Mesothelial cell of epicardium (in vitro differentiated cells): ENCODE measurements at regions not wholly inside any gene's neighbourhood (a gene's known extent, or its start where the extent isn't known, plus 50 kb on each side); places are given as distances from the start of the nearest gene placed in this dataset.
"Not testable (repeated sequence)": the region's sequence is repeated elsewhere in the genome, so short reads cannot be mapped to it uniquely, and the experiment has no call there.

Source experiments
- DNase-seq, 2 experiments: peaks; one replicate each; pipeline ENCODE4 v3.0.0; 2021; ENCODE audit warnings: low spot score in 2 of 2; ENCODE audit not compliant: unreplicated experiment in 2 of 2
- H3K27ac Mint-ChIP-seq: 2 replicates; pipeline ENCODE4 v1.8.0; 2021; ENCODE audit warnings: mixed read lengths
- H3K27me3 Mint-ChIP-seq: 2 replicates; pipeline ENCODE4 v1.8.0; 2021; ENCODE audit warnings: low read depth, mixed read lengths
- H3K36me3 Mint-ChIP-seq: 2 replicates; pipeline ENCODE4 v1.8.0; 2021; ENCODE audit warnings: mixed read lengths
- H3K4me1 Mint-ChIP-seq: 2 replicates; pipeline ENCODE4 v1.8.0; 2021; ENCODE audit warnings: mixed read lengths
- H3K4me3 Mint-ChIP-seq: 2 replicates; pipeline ENCODE4 v1.8.0; 2021; ENCODE audit warnings: mild to moderate bottlenecking, moderate library complexity, mixed read lengths
- H3K9me3 Mint-ChIP-seq: 2 replicates; pipeline ENCODE4 v1.8.0; 2021; ENCODE audit warnings: mixed read lengths
- TF ChIP-seq, protein P1 (sequence below): fragments of 200-600 bp; sonication (generic); IDR thresholded peaks from one replicate; pipeline ENCODE4 v1.5.0; 2021; ENCODE audit warnings: antibody characterized with exemption; ENCODE audit not compliant: unreplicated experiment

DNA sequence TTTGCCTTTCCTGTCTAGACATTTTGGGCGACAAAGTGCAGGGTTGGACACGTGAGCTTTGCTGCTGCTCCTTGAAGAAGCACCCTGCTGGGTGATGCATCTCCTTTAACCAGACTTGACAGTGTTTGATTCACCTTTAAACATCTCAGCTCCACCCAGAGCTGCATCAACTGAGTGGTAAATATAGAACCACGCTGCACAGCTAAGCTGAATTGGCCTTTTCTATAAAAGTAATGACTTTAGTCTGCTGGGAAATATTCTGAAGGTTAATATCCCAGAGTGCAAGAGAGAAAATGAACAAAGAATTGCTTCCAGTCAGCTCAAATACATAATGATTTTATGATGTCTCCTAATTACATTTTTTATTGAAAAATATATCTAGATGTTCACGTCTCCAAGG, 264.3 kb upstream of the ADCY2 start:
- no peaks in the 10 kb centered on the region for H3K36me3 Mint-ChIP-seq
- no peaks in the 10 kb centered on the region for H3K27me3 Mint-ChIP-seq
- H3K4me3 Mint-ChIP-seq = no peak overlapping the region
- peaks cover 24% of the 10 kb centered on the region for H3K9me3 Mint-ChIP-seq
- no peak overlapping the region for H3K27ac Mint-ChIP-seq
- DNase-seq = no peak
- TF ChIP-seq, protein P1, sequence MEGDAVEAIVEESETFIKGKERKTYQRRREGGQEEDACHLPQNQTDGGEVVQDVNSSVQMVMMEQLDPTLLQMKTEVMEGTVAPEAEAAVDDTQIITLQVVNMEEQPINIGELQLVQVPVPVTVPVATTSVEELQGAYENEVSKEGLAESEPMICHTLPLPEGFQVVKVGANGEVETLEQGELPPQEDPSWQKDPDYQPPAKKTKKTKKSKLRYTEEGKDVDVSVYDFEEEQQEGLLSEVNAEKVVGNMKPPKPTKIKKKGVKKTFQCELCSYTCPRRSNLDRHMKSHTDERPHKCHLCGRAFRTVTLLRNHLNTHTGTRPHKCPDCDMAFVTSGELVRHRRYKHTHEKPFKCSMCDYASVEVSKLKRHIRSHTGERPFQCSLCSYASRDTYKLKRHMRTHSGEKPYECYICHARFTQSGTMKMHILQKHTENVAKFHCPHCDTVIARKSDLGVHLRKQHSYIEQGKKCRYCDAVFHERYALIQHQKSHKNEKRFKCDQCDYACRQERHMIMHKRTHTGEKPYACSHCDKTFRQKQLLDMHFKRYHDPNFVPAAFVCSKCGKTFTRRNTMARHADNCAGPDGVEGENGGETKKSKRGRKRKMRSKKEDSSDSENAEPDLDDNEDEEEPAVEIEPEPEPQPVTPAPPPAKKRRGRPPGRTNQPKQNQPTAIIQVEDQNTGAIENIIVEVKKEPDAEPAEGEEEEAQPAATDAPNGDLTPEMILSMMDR = no peak
- no peaks in the 10 kb centered on the region for H3K4me1 Mint-ChIP-seq

DNA sequence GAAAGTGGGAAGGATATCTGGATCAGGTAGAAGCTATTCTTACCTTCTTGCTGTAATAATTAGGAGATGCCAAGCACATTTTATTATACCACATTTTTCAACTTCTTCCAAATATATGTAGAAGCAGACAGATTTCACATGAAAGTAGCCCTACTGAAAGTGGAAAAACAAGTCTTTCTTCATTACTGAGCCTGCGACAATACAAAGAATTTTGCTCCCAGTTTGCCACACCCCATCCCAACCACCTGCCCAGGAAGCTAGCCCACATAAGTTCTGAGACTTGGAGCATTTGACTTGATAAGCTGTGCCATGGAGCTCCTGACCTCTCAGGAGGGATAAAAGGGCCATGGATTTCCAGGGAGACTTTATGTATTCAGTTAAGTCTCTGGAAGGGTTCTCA, 249.1 kb upstream of the ADCY2 start:
- Mint-ChIP-seq H3K27me3 (no peaks in the 10 kb centered on the region), H3K4me1 (peaks cover 20% of the 10 kb centered on the region), H3K36me3 (no peaks in the 10 kb centered on the region), H3K9me3 (no peaks in the 10 kb centered on the region), H3K27ac (peak overlapping the region; percentile 92), H3K4me3 (no peak overlapping the region)
- no peak for DNase-seq
- TF ChIP-seq, protein P1 = no peak

DNA sequence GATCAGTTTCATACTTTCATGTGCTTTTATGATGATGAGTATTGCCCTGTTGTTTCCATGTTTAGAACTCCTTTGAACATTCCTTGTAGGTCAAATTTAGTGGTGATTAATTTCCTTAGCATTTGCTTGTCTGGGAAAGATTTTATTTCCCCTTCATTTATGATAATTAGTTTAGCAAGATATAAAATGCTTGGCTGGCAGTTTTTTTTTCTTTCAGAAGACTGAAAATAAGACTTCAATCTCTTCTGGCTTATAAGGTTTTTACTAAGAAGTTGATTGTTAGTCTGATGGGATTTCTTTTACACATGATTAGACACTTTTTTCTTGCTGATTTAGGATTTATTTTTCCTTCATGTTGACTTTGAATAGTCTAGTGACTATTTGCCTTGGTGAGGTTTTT, 238.9 kb upstream of the ADCY2 start:
- peaks cover 64% of the 10 kb centered on the region for H3K9me3 Mint-ChIP-seq
- H3K27me3 Mint-ChIP-seq = no peaks in the 10 kb centered on the region
- no peak overlapping the region for H3K27ac Mint-ChIP-seq
- no peak overlapping the region for H3K4me3 Mint-ChIP-seq
- H3K36me3 Mint-ChIP-seq = no peaks in the 10 kb centered on the region
- TF ChIP-seq, protein P1 = no peak
- no peaks in the 10 kb centered on the region for H3K4me1 Mint-ChIP-seq
- no peak for DNase-seq

DNA sequence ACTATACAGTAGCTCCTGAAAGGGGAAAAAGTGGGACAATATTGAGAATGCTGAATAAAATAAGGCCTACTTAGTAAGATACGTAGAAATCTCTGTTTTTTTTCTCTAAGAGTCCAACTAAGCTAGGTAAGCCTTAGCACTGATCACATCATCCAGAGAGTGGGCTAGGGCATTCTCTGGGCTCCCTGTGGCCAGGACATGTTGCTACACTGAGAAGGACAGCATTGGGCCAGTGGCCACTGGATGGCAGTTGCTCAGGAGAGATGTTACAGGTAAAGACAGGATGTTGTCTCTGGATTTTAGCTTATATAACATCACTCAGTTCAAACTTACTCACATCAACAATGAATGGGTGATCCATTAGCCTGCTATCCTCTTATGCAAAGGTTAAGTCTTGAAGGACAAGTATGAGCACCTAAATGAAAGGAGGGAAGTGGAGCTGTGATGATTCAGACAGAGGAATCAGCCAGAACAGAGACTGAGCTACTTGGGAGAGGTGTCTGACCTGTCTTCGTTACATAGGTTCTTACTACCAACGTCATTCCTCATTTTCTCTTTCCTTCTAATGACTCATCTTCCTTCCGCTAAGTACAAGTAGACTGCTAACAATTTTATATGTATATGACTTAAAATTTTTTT, 226.6 kb upstream of the ADCY2 start:
- DNase-seq = no peak
- Mint-ChIP-seq H3K4me3 (no peak overlapping the region), H3K9me3 (peaks cover 4% of the 10 kb centered on the region), H3K27me3 (no peaks in the 10 kb centered on the region), H3K27ac (no peak overlapping the region), H3K36me3 (peaks cover 3% of the 10 kb centered on the region), H3K4me1 (peaks cover 1% of the 10 kb centered on the region)
- TF ChIP-seq, protein P1 = no peak

DNA sequence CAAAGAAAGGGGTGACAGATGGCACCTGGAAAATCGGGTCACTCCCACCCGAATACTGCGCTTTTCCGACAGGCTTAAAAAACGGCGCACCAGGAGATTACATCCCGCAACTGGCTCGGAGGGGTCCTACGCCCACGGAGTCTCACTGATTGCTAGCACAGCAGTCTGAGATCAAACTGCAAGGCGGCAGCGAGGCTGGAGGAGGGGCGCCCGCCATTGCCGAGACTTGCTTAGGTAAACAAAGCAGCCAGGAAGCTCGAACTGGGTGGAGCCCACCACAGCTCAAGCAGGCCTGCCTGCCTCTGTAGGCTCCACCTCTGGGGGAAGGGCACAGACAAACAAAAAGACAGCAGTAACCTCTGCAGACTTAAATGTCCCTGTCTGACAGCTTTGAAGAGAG, 225.2 kb upstream of the ADCY2 start:
- not testable (repeated sequence) for H3K4me1 Mint-ChIP-seq, H3K27me3 Mint-ChIP-seq, H3K27ac Mint-ChIP-seq, H3K9me3 Mint-ChIP-seq, DNase-seq, H3K36me3 Mint-ChIP-seq
- peak overlapping the region; percentile 65 for H3K4me3 Mint-ChIP-seq

DNA sequence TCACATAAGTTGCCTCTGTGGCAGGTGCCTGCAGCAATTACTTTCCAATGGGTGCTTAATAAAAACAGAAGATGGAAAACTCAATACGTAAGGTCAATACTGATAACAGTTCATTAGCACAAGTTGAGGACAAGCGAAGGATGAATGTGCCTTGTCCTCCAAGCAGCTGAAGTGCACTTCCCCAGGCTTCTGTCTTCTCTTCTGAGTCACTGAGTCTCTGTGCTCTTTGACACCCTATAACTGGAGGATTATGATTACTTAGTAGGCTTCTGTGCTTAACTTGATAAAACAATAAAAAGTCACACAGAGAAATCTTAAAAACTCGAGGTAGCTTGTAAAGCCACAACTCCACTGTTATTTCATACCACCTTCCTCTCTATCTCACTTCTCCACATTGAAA, 216.6 kb upstream of the ADCY2 start:
- DNase-seq = no peak
- Mint-ChIP-seq H3K4me3 (no peak overlapping the region), H3K9me3 (no peaks in the 10 kb centered on the region), H3K27me3 (no peaks in the 10 kb centered on the region), H3K27ac (no peak overlapping the region), H3K4me1 (no peaks in the 10 kb centered on the region), H3K36me3 (no peaks in the 10 kb centered on the region)
- TF ChIP-seq, protein P1 = no peak
